SU-DHL-6 (cell line): ENCODE measurements at regions not wholly inside any gene's neighbourhood (a gene's known extent, or its start where the extent isn't known, plus 50 kb on each side); places are given as distances from the start of the nearest gene placed in this dataset.

Experiments used
- CTCF ChIP-seq: fragments of 200-600 bp; sonication (generic); IDR thresholded peaks from one replicate; pipeline ENCODE4 v1.5.1; 2017; ENCODE audit warnings: antibody characterized with exemption, mild to moderate bottlenecking, low read length, moderate library complexity; ENCODE audit not compliant: insufficient read depth, poor library complexity, severe bottlenecking
- EZH2phosphoT487 ChIP-seq: fragments of 200-600 bp; sonication (generic), shearing (Covaris generic); conservative IDR thresholded peaks from 2 replicates; pipeline ENCODE4 v1.6.1; 2018; ENCODE audit warnings: mild to moderate bottlenecking, antibody characterized with exemption, low read length, moderate library complexity, mixed read lengths

- no peak for TF ChIP-seq CTCF
- no peak for TF ChIP-seq EZH2phosphoT487
Observed at GRCh38 chr3:182027366-182027765, 315.6 kb downstream of the SOX2 start.
